ENCODE measurements at regions not wholly inside any gene's neighbourhood (a gene's known extent, or its start where the extent isn't known, plus 50 kb on each side); places are given as distances from the start of the nearest gene placed in this dataset.
"Not testable (repeated sequence)": the region's sequence is repeated elsewhere in the genome, so short reads cannot be mapped to it uniquely, and the experiment has no call there.

DNA sequence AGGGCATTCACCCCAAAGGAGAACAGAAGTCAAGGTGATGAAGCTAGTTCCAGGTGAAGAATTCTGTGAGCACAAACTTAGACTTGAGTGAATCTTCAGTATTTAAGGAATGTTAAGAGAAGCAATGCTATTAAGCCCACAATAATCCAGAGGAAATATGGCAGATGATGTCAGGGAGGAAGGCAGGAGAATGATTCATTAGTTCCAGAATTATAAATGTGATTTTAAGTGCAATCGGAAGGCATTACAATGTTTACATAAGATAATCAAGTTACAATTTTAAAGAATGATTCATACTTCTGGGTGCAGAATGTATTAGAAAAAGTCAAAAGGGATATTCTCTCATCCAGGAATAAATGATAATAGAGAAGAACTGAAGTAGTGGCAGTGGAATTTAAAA lies 545.2 kb upstream of the BRINP3 start:
- DNase-seq = no peak

DNA sequence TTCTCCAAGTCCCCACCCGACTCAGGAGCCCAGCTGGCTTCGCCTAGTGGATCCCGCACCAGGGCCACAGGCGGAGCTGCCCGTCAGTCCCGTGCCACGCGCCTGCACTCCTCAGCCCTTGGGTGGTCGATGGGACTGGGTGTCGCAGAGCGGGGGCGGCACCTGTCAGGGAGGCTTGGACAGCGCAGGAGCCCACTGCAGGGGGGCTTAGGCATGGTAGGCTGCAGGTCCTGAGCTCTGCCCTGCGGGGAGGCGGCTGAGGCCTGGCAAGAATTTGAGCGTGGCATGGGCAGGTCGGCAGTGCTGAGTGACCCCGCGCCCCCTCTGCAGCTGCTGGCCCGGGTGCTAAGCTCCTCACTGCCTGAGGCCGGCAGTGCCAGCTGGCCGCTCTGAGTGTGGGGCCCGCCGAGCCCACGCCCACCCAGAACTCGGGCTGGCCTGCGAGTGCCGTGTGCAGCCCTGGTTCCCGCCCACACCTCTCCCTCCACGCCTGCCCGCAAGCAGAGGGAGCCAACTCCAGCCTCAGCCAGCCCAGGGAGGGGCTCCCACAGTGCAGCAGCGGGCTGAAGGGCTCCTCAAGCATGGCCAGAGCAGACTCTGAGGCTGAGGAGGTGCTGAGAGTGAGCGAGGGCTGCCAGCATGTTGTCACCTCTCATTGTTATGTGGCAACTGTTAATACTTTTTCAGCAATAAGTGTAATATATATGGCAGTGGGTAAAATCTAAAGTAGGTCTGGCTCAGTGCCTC lies 548.4 kb upstream of the BRINP3 start:
- no peak for DNase-seq

DNA sequence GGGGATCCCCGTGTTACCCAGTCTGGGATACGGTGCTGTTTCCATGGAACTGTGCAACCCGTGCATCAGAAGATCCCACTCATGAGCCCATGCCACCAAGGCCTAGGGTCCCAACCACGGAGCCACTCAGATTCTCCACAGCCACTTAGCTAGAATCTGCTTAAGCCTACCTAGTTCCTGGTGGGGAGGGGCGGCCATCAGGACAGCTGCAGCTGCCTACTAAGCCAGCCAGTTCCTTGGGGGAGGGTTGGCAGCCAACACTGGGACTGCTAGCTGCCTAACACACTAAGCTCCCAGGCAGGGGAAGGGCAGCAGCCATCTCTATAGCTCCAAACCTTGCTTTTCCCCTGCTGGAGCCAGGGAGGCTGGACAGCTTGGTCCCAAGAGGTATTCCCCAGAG lies 549.2 kb upstream of the BRINP3 start:
- DNase-seq = no peak

DNA sequence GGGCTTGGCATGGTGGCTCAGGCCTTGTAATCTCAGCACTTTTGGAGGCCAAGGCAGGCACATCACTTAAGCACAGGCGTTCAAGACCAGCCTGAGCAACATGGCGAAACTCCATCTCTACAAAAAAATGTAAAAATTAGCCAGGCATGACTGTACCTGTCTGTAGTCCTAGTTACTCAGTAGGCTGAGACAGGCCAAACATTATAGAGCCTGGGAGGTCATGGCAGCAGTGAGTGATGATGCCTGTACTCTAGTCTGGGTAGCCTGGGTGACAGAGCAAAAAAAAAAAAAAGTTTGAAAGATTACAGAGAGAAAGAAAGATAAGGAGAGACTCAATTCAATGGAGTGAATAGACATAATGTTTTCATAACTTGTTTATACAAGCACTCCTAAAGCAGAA lies 556.5 kb upstream of the BRINP3 start:
- no peak for DNase-seq

- no peak for DNase-seq
Measured at GRCh38 chr1:191043066-191043465, 565.4 kb upstream of the BRINP3 start.

- no peak for DNase-seq
Measured at GRCh38 chr1:191049781-191050180, 572.1 kb upstream of the BRINP3 start.

DNA sequence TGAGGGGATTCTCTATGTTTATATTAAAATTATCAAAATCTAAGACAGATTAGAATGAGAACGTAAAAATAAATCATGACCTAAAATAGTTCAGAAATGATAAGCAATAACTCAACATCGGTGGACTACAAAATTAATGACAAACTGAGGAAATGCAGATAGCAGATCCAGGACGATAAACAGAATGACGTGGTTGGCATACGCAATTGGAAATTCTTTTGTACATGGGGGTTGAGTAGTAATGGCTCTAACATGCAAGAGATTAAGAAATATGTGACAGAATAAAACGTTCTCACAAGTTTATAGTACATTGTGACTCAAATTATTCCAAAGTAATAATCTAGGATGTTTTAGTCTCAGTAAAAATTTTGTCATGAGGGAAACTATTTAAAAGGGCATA lies 575.2 kb upstream of the BRINP3 start:
- DNase-seq = no peak

GRCh38 chr1:191065346-191065745 lies 587.7 kb upstream of the BRINP3 start:
- no peak for DNase-seq

DNA sequence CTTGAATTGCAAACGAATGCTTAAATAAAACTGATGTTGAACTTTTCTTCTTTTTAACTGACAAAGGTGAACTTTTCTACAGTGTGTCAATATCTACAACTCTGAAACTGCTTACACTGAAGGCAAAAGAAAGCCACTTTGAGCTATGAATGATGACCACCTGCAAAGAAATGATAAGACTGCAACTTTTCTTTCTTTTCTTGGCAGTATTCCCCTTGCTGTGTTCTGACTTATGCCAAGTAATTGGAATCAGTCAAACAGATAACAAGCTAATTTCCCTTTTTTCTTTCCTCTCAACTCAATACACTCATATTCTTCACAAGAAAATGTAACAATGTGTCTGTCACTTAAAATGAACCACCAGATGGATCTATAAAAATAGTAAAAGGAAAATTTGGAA lies 588.1 kb upstream of the BRINP3 start:
- no peak for DNase-seq

DNA sequence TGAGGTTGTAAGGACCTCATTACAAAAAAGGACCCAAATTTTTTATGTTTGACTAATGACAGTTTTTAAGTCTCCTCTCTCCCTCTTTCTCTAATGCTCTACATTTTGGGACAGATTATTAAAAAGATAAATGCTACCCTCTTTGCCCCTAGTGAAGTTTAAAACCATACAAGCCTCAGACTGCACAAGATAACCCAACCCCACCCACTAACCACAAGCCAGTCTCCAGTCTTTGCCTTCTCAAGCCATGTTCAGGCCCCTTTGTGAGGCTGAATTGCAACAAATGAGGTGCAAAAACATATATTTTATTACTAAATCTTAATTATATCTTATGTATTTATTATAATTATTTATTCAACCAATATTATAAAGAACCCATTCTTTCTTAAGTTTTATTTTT lies 597.2 kb upstream of the BRINP3 start:
- no peak for DNase-seq

- DNase-seq = not testable (repeated sequence)
Measured at GRCh38 chr1:191083090-191083489, 605.4 kb upstream of the BRINP3 start.

- no peak for DNase-seq
Measured at GRCh38 chr1:191085121-191085520, 607.5 kb upstream of the BRINP3 start.

- DNase-seq = no peak
Measured at GRCh38 chr1:191086910-191087309, 609.2 kb upstream of the BRINP3 start.

- no peak for DNase-seq
Measured at GRCh38 chr1:191096405-191096804, 618.7 kb upstream of the BRINP3 start.

DNA sequence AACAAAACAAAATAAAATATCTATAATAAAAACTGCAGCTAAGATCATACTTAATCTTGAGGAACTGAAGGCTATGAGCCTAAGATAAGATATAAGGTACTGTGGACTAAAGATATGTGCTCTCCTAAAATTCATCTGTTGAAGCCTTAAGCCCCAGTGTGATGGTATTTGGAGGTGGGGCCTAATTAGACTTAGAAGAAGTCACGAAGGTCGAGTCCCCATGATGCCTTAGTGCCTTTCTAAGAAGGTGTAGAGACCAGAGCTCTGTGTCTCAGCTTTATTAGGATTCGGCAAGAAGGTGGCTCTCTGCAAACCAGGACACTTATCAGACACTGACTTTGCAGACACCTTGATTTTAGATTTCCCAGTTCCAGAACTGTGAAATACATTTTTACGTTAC lies 622.0 kb upstream of the BRINP3 start:
- no peak for DNase-seq

DNA sequence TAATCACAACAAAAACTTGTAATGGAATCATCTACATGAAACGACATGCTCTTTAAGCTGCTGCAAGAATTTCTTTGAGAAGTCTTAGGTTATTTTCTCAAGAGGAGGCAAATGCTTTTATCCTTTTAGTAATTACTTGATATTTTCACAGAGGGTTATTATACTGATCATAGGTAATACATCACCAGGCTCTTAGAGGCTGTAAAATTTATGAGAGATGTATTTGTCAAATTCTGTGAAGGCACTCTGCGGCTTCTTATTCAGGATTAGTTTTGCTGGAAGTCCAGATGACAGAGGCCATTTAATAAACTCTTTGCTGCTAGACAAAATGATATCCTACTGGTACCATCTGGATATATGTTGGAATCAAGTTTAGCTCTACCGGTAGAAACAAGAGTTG lies 624.3 kb upstream of the BRINP3 start:
- no peak for DNase-seq

GRCh38 chr1:191125950-191126349 lies 648.3 kb upstream of the BRINP3 start:
- no peak for DNase-seq

DNA sequence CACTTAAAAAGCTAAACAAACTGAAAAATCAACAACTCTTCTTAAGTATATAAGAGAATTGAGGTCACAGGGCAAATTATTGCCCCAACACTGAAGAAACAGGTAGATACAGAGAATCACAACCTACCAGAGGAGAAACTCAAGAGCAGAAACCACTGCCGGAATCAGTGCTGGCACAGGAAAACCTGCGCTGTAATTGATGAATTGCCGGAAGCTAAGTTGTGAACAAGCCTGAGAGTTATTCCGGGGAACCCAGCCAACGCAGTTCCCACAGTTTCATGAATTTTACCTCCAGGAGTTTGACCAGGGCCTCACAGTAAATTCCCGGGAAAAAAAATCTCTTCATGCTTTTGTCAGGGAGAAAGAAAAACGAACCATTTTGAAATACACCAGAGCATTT lies 657.1 kb upstream of the BRINP3 start:
- DNase-seq = no peak

- no peak for DNase-seq
Measured at GRCh38 chr1:191140038-191140437, 662.4 kb upstream of the BRINP3 start.

- DNase-seq = no peak
Measured at GRCh38 chr1:191142748-191143147, 665.1 kb upstream of the BRINP3 start.

DNA sequence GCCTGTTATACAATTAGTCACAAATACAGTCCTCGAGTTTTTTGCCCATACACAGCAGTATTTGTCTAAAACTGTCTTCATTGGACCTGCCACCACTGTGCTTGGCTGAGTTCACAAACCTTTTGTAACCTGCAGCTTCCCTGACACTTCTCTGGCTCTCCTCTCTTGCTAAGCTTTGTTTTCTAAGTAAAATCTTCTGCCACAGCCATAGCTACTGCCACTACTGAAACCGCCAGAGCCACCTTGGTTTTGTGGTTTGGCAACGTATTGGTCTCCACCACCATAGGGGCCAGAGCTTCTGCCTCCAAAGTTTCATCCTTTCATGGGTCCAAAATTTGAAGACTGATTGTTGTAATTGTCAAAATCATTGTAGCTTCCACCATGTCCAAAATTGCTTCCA lies 668.2 kb upstream of the BRINP3 start:
- DNase-seq = no peak

DNA sequence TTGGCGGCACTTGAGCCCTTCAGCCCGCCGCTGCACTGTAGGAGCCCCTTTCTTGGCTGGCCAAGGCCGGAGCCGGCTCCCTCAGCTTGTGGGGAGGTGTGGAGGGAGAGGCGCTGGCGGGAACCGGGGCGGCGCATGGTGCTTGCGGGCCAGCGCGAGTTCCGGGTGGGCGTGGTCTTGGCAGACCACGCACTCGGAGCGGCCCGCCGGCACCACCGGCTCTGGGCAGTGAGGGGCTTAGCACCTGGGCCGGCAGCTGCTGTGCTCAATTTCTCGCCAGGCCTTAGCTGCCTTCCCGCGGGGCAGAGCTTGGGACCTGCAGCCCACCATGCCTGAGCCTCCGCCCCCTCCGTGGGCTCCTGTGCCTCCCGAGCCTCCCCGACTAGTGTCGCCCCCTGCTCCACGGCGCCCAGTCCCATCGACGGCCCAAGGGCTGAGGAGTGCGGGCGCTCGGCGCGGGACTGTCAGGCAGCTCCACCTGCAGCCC lies 673.7 kb upstream of the BRINP3 start:
- DNase-seq = no peak

- no peak for DNase-seq
Measured at GRCh38 chr1:191152776-191153175, 675.1 kb upstream of the BRINP3 start.

GRCh38 chr1:191155178-191155577 lies 677.5 kb upstream of the BRINP3 start:
- no peak for DNase-seq

- DNase-seq = no peak
Measured at GRCh38 chr1:191160837-191161236, 683.2 kb upstream of the BRINP3 start.

All from NCI-H2081 (cell line).